H1 (cell line): ENCODE measurements at regions not wholly inside any gene's neighbourhood (a gene's known extent, or its start where the extent isn't known, plus 50 kb on each side); places are given as distances from the start of the nearest gene placed in this dataset.

ENCODE experiments used
- TF ChIP-seq, protein P1 (sequence below): fragments of 300-600 bp; sonication (generic); IDR thresholded peaks from 2 replicates; pipeline ENCODE4 v1.7.1; 2012; ENCODE audit warnings: low read length, moderate library complexity, mild to moderate bottlenecking, inconsistent platforms; ENCODE audit not compliant: insufficient replicate concordance
- TF ChIP-seq, protein P2 (sequence below), 3 experiments: IDR thresholded peaks; 1 replicate in 2 of 3; 2 replicates in 1 of 3; pipeline versions ENCODE4 v1.5.1 to v1.6.1; 2011; ENCODE audit warnings: low read length in 3 of 3, mild to moderate bottlenecking in 3 of 3, inconsistent platforms in 2 of 3, low read depth in 1 of 3, moderate library complexity in 1 of 3; ENCODE audit not compliant: insufficient read depth in 1 of 3; ENCODE audit errors: control extremely low read depth in 1 of 3

DNA sequence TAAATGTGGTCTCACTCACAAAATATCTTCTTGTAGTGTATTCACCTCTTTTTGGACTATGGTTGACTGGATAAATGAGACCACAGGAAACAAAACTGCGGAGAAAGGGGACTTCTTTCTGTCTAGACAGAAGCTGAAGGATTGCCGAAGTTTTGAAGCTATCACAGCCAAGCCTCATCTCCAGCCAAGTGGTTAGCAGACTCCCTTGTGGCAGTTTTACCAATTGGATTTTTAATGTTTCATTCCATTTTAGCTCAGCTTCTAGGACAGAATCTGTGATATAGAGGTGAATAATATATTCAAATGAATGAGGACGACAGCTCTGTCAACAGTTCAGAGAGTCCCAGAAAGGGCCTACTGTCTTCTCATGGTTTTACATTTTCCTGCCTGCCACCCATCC, 215.7 kb upstream of the ZNF608 start:
- TF ChIP-seq, protein P1, sequence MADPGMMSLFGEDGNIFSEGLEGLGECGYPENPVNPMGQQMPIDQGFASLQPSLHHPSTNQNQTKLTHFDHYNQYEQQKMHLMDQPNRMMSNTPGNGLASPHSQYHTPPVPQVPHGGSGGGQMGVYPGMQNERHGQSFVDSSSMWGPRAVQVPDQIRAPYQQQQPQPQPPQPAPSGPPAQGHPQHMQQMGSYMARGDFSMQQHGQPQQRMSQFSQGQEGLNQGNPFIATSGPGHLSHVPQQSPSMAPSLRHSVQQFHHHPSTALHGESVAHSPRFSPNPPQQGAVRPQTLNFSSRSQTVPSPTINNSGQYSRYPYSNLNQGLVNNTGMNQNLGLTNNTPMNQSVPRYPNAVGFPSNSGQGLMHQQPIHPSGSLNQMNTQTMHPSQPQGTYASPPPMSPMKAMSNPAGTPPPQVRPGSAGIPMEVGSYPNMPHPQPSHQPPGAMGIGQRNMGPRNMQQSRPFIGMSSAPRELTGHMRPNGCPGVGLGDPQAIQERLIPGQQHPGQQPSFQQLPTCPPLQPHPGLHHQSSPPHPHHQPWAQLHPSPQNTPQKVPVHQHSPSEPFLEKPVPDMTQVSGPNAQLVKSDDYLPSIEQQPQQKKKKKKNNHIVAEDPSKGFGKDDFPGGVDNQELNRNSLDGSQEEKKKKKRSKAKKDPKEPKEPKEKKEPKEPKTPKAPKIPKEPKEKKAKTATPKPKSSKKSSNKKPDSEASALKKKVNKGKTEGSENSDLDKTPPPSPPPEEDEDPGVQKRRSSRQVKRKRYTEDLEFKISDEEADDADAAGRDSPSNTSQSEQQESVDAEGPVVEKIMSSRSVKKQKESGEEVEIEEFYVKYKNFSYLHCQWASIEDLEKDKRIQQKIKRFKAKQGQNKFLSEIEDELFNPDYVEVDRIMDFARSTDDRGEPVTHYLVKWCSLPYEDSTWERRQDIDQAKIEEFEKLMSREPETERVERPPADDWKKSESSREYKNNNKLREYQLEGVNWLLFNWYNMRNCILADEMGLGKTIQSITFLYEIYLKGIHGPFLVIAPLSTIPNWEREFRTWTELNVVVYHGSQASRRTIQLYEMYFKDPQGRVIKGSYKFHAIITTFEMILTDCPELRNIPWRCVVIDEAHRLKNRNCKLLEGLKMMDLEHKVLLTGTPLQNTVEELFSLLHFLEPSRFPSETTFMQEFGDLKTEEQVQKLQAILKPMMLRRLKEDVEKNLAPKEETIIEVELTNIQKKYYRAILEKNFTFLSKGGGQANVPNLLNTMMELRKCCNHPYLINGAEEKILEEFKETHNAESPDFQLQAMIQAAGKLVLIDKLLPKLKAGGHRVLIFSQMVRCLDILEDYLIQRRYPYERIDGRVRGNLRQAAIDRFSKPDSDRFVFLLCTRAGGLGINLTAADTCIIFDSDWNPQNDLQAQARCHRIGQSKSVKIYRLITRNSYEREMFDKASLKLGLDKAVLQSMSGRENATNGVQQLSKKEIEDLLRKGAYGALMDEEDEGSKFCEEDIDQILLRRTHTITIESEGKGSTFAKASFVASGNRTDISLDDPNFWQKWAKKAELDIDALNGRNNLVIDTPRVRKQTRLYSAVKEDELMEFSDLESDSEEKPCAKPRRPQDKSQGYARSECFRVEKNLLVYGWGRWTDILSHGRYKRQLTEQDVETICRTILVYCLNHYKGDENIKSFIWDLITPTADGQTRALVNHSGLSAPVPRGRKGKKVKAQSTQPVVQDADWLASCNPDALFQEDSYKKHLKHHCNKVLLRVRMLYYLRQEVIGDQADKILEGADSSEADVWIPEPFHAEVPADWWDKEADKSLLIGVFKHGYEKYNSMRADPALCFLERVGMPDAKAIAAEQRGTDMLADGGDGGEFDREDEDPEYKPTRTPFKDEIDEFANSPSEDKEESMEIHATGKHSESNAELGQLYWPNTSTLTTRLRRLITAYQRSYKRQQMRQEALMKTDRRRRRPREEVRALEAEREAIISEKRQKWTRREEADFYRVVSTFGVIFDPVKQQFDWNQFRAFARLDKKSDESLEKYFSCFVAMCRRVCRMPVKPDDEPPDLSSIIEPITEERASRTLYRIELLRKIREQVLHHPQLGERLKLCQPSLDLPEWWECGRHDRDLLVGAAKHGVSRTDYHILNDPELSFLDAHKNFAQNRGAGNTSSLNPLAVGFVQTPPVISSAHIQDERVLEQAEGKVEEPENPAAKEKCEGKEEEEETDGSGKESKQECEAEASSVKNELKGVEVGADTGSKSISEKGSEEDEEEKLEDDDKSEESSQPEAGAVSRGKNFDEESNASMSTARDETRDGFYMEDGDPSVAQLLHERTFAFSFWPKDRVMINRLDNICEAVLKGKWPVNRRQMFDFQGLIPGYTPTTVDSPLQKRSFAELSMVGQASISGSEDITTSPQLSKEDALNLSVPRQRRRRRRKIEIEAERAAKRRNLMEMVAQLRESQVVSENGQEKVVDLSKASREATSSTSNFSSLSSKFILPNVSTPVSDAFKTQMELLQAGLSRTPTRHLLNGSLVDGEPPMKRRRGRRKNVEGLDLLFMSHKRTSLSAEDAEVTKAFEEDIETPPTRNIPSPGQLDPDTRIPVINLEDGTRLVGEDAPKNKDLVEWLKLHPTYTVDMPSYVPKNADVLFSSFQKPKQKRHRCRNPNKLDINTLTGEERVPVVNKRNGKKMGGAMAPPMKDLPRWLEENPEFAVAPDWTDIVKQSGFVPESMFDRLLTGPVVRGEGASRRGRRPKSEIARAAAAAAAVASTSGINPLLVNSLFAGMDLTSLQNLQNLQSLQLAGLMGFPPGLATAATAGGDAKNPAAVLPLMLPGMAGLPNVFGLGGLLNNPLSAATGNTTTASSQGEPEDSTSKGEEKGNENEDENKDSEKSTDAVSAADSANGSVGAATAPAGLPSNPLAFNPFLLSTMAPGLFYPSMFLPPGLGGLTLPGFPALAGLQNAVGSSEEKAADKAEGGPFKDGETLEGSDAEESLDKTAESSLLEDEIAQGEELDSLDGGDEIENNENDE: no peak
- TF ChIP-seq, protein P2, sequence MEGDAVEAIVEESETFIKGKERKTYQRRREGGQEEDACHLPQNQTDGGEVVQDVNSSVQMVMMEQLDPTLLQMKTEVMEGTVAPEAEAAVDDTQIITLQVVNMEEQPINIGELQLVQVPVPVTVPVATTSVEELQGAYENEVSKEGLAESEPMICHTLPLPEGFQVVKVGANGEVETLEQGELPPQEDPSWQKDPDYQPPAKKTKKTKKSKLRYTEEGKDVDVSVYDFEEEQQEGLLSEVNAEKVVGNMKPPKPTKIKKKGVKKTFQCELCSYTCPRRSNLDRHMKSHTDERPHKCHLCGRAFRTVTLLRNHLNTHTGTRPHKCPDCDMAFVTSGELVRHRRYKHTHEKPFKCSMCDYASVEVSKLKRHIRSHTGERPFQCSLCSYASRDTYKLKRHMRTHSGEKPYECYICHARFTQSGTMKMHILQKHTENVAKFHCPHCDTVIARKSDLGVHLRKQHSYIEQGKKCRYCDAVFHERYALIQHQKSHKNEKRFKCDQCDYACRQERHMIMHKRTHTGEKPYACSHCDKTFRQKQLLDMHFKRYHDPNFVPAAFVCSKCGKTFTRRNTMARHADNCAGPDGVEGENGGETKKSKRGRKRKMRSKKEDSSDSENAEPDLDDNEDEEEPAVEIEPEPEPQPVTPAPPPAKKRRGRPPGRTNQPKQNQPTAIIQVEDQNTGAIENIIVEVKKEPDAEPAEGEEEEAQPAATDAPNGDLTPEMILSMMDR (IDR thresholded peaks at IDR 0.05; ENCODE audit: control extremely low read depth in 1 of 3, insufficient read depth in 1 of 3, low read depth in 1 of 3, low read length in 3 of 3): no peak
